ENCODE measurements at regions not wholly inside any gene's neighbourhood (a gene's known extent, or its start where the extent isn't known, plus 50 kb on each side); places are given as distances from the start of the nearest gene placed in this dataset.

- no peak overlapping the region for H2BK120ac ChIP-seq (ENCODE audit: low read depth, low read length)
- ATAC-seq (ENCODE audit: low read depth): no peak
- no TSS peak for BruUV-seq (replicated peaks)
- no peaks in the 10 kb centered on the region for H3K9me1 ChIP-seq (ENCODE audit: insufficient read depth, low read length)
- dilution Hi-C loops (cut with HindIII; ENCODE audit: low sequenced_read_pairs, unreplicated experiment) (no loop called here), intact Hi-C loops (cut with micrococcal nuclease) (no loop called here), in situ Hi-C loops (cut with MboI; ENCODE audit: low sequenced_read_pairs) (no loop called here)
- no peaks in the 10 kb centered on the region for H3K27me3 ChIP-seq (ENCODE audit: control insufficient read depth, insufficient read depth, low read length)
- CTCF ChIA-PET: no interaction called here
- no peak for DNase-seq
- no peak overlapping the region for H4K8ac ChIP-seq (ENCODE audit: low read depth in 2 of 2, low read length in 2 of 2)
- no peak overlapping the region for H3K4me3 ChIP-seq (ENCODE audit: insufficient read depth, low read depth, low read length)
- H3K9me3 ChIP-seq (ENCODE audit: control insufficient read depth, insufficient read depth, low read length): peaks cover 57% of the 10 kb centered on the region
- no peak overlapping the region for H2BK20ac ChIP-seq (ENCODE audit: low read depth, low read length)
- H3K4ac ChIP-seq (ENCODE audit: low read depth, low read length): no peak overlapping the region
- H2AK9ac ChIP-seq (replicated peaks; ENCODE audit: low read depth, low read length, poor library complexity): no peak overlapping the region
- H4K5ac ChIP-seq (ENCODE audit: low read depth, low read length): no peak overlapping the region
- H3K36me3 ChIP-seq (ENCODE audit: control insufficient read depth, insufficient read depth, low read length): no peaks in the 10 kb centered on the region
- no peaks in the 10 kb centered on the region for H3K4me1 ChIP-seq (ENCODE audit: control insufficient read depth, insufficient read depth, low read length)
- no peak overlapping the region for H4K91ac ChIP-seq (ENCODE audit: insufficient read depth, low read depth, low read length)
- no peak overlapping the region for H3K23ac ChIP-seq (ENCODE audit: low read depth, low read length)
- H2AK5ac ChIP-seq (ENCODE audit: low read depth, low read length): no peak overlapping the region
- H3K56ac ChIP-seq (ENCODE audit: extremely low read depth, insufficient read depth, low read length): no peak overlapping the region
- H3K79me1 ChIP-seq (ENCODE audit: low read depth in 1 of 2, low read length in 2 of 2): no peaks in the 10 kb centered on the region
- no peak overlapping the region for H3K9ac ChIP-seq (ENCODE audit: low read depth, low read length)
- TF ChIP-seq RCOR1 (IDR thresholded peaks at IDR 0.05; ENCODE audit: insufficient replicate concordance, low read length): no peak
- TF ChIP-seq MXI1 (IDR thresholded peaks at IDR 0.05; ENCODE audit: borderline replicate concordance, low read depth, low read length): no peak
- TF ChIP-seq BHLHE40 (IDR thresholded peaks at IDR 0.05; ENCODE audit: low read depth, low read length): no peak
- TF ChIP-seq NFE2L2 (IDR thresholded peaks at IDR 0.05; ENCODE audit: low read depth, low read length): no peak
- no peak for TF ChIP-seq CHD1 (IDR thresholded peaks at IDR 0.05; ENCODE audit: low read depth, low read length)
- no peak for TF ChIP-seq CEBPB (IDR thresholded peaks at IDR 0.05; ENCODE audit: low read depth, low read length)
- TF ChIP-seq RFX5 (IDR thresholded peaks at IDR 0.05; ENCODE audit: low read depth, low read length): no peak
- no peak for TF ChIP-seq POLR2A (IDR thresholded peaks at IDR 0.05; ENCODE audit: low read depth, low read length)
- TF ChIP-seq MAZ (IDR thresholded peaks at IDR 0.05; ENCODE audit: borderline replicate concordance, low read depth, low read length): no peak
- no peak for TF ChIP-seq SMC3 (IDR thresholded peaks at IDR 0.05; ENCODE audit: low read depth, low read length)
- no peak for TF ChIP-seq FOS (IDR thresholded peaks at IDR 0.05; ENCODE audit: low read depth, low read length)
- TF ChIP-seq MAFK (IDR thresholded peaks at IDR 0.05; ENCODE audit: low read depth, low read length): no peak
- no peak for TF ChIP-seq USF2 (IDR thresholded peaks at IDR 0.05; ENCODE audit: low read depth, low read length)
- TF ChIP-seq RAD21 (IDR thresholded peaks at IDR 0.05; ENCODE audit: low read length): no peak
- TF ChIP-seq CTCF (conservative IDR thresholded peaks at IDR 0.05; ENCODE audit: low read depth, low read length): no peak
- TF ChIP-seq ELK1 (IDR thresholded peaks at IDR 0.05; ENCODE audit: borderline replicate concordance, low read depth, low read length): no peak
- H3K18ac ChIP-seq (ENCODE audit: low read depth, low read length): no peak overlapping the region
- H2AFZ ChIP-seq (replicated peaks; ENCODE audit: low read length, poor library complexity): no peak overlapping the region
- POLR2A ChIA-PET (ENCODE audit: unreplicated experiment): no interaction called here
- H3K14ac ChIP-seq (replicated peaks; ENCODE audit: low read depth, low read length): no peak overlapping the region
- H2BK5ac ChIP-seq (ENCODE audit: low read depth, low read length, poor library complexity, severe bottlenecking): no peak overlapping the region
- no peaks in the 10 kb centered on the region for H4K20me1 ChIP-seq (ENCODE audit: insufficient read depth, low read length)
- WGBS, 2 experiments (ENCODE audit: extremely low coverage in 2 of 2, insufficient read length in 1 of 2): 39% methylated on average over 7 of the region's 29 CpGs; no CpG with 5 or more reads in 1 of the 2 experiments
- no peak overlapping the region for H3K27ac ChIP-seq (ENCODE audit: insufficient read depth, low read length)
- H3K4me2 ChIP-seq (ENCODE audit: low read depth, low read length): no peak overlapping the region
- no peak overlapping the region for H2BK15ac ChIP-seq (ENCODE audit: low read depth, low read length)
Observed at GRCh38 chr1:4161366-4162006, 261.4 kb upstream of the C1orf174 start.
